Uterus (tissue), 2 donors: ENCODE measurements at regions not wholly inside any gene's neighbourhood (a gene's known extent, or its start where the extent isn't known, plus 50 kb on each side); places are given as distances from the start of the nearest gene placed in this dataset.

ENCODE experiments used
- CTCF ChIP-seq, 4 experiments: fragments of 200-600 bp in 2 of 4; fragments of 450-650 bp in 2 of 4; sonication (generic) in 2 of 4; IDR thresholded peaks; one replicate each; pipeline ENCODE4 v1.5.1; 2016 to 2019; ENCODE audit warnings: antibody characterized with exemption in 4 of 4, mild to moderate bottlenecking in 2 of 4, moderate library complexity in 1 of 4
- POLR2A ChIP-seq, 2 donors: fragments of 450-650 bp; IDR thresholded peaks; one replicate each; pipeline ENCODE4 v1.6.1; 2016; ENCODE audit warnings: antibody characterized with exemption in 2 of 2, mild to moderate bottlenecking in 1 of 2, moderate library complexity in 1 of 2

- TF ChIP-seq CTCF (IDR thresholded peaks at IDR 0.05) (no peak), POLR2A (IDR thresholded peaks at IDR 0.05) (no peak)
Observed at GRCh38 chr5:89451263-89451662, 568.3 kb upstream of the MEF2C start.
